ENCODE measurements at regions not wholly inside any gene's neighbourhood (a gene's known extent, or its start where the extent isn't known, plus 50 kb on each side); places are given as distances from the start of the nearest gene placed in this dataset.

DNA sequence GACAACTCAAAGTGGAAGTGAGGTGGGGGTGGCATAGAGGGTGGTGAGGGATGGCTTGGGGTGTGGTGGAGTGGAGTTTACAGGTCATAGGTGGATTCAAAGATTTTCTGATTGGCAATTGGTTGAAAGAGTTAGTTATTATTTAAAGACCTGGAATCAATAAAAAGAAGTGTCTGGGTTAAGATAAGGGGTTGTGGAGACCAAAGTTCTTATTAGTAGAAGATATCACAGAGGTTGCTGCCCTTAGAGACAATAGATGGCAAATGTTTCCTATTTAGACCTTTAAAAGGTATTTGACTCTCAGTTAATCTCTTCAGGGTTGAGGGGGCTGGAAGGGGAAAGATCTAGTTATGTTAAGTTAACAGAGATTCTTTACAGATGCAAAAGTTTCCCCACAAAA is 412.3 kb upstream of the TBL1XR1 start:
- no peaks in the 10 kb centered on the region for H3K36me3 ChIP-seq (replicated peaks in 1 of 2)
- TF ChIP-seq, protein P1, sequence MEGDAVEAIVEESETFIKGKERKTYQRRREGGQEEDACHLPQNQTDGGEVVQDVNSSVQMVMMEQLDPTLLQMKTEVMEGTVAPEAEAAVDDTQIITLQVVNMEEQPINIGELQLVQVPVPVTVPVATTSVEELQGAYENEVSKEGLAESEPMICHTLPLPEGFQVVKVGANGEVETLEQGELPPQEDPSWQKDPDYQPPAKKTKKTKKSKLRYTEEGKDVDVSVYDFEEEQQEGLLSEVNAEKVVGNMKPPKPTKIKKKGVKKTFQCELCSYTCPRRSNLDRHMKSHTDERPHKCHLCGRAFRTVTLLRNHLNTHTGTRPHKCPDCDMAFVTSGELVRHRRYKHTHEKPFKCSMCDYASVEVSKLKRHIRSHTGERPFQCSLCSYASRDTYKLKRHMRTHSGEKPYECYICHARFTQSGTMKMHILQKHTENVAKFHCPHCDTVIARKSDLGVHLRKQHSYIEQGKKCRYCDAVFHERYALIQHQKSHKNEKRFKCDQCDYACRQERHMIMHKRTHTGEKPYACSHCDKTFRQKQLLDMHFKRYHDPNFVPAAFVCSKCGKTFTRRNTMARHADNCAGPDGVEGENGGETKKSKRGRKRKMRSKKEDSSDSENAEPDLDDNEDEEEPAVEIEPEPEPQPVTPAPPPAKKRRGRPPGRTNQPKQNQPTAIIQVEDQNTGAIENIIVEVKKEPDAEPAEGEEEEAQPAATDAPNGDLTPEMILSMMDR (IDR thresholded peaks at IDR 0.05): no peak
- no peak for TF ChIP-seq POLR2A (IDR thresholded peaks at IDR 0.05)
- no peaks in the 10 kb centered on the region for H3K27me3 ChIP-seq
- no peaks in the 10 kb centered on the region for H3K9me3 ChIP-seq (replicated peaks in 1 of 3)
- intact Hi-C loops (cut with DNase I): no loop called here
- peaks cover 0 to 6% of the 10 kb centered on the region in 2 donors for H3K4me1 ChIP-seq (replicated peaks in 1 of 2)
- DNase-seq: no peak
- no peak overlapping the region for H3K4me3 ChIP-seq
- H3K27ac ChIP-seq: no peak overlapping the region

DNA sequence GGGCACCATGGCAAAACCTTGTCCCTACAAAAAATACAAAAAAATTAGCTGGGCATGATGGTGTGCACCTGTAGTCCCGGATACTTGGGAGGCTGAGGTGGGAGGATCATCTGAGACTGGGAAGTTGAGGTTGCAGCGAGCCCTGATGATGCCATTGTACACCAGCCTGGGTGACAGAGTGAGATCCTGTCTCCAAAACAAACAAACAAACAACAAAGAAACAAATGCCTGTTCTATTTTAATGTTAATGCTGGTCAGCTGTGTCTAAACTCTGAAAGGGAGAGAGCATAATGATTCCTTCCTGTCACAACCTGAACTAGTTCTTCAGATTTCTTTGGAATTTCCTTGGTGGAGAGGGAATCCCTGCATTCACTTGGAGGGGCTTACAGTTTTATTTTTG is 413.0 kb upstream of the TBL1XR1 start:
- no peak for DNase-seq
- intact Hi-C loops (cut with DNase I): no loop called here
- Histone ChIP-seq H3K27ac (no peak overlapping the region), H3K36me3 (replicated peaks in 1 of 2) (no peaks in the 10 kb centered on the region), H3K9me3 (replicated peaks in 1 of 3) (no peaks in the 10 kb centered on the region), H3K4me1 (replicated peaks in 1 of 2) (peaks cover 6 to 11% of the 10 kb centered on the region in 2 donors), H3K4me3 (no peak overlapping the region), H3K27me3 (no peaks in the 10 kb centered on the region)
- no peak for TF ChIP-seq POLR2A (IDR thresholded peaks at IDR 0.05)
- TF ChIP-seq, protein P1 (IDR thresholded peaks at IDR 0.05): no peak
- WGBS, 4 donors: 68 to 93% (median 83%) methylated on average over 2 of the region's 2 CpGs

DNA sequence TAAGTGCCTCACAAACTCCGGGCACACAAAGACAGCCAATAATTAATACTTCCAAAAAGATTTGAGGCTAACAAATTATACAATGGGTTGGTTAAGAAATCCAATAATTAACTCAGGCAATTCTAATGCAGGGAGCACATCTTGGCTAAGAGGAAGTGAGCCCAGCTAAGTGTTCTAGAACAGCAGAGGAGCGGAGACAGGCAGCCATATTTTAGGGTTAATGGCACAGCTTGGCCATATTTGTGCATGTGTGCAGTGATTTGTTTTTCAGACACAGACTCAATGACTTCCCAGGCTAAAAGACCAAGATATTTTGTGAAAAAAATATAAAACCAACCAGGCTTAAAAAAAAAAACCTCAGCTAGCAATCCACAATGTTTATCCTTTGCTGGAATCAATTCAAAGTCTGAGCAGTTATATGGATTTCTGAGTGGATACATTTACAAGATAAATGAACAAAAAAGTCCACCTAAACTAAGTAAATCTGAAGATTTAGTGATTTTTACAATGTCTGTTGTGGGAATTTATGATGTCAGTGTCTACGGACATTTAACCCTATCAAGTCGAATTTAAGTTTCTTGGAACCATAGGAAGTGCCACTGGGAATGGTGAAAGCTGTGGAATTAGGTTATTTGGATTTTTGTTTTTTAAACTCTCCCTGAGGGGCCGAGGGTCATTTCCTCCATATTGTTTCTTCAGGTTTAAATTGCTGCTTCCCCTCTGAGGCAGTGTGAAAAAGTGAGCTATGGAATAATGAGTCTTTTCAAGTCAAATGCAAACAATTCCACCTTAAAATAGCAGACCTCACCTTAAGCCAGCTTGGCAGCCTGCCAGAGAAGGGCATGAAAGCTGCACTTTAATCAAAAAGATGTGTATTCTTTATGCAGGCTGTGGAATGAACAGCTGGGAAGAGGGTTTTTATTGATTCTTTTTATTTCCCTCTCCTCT is 413.7 kb upstream of the TBL1XR1 start:
- no peak for DNase-seq
- intact Hi-C loops (cut with DNase I): no loop called here
- Histone ChIP-seq H3K27ac (no peak overlapping the region), H3K36me3 (replicated peaks in 1 of 2) (no peaks in the 10 kb centered on the region), H3K27me3 (no peaks in the 10 kb centered on the region), H3K4me3 (no peak overlapping the region), H3K4me1 (replicated peaks in 1 of 2) (peaks cover 9 to 18% of the 10 kb centered on the region in 2 donors), H3K9me3 (replicated peaks in 1 of 3) (no peaks in the 10 kb centered on the region)
- TF ChIP-seq, protein P1 (IDR thresholded peaks at IDR 0.05): no peak
- no peak for TF ChIP-seq POLR2A (IDR thresholded peaks at IDR 0.05)
- 72 to 78% (median 75%) methylated on average over 5 of the region's 5 CpGs for WGBS, 4 donors

DNA sequence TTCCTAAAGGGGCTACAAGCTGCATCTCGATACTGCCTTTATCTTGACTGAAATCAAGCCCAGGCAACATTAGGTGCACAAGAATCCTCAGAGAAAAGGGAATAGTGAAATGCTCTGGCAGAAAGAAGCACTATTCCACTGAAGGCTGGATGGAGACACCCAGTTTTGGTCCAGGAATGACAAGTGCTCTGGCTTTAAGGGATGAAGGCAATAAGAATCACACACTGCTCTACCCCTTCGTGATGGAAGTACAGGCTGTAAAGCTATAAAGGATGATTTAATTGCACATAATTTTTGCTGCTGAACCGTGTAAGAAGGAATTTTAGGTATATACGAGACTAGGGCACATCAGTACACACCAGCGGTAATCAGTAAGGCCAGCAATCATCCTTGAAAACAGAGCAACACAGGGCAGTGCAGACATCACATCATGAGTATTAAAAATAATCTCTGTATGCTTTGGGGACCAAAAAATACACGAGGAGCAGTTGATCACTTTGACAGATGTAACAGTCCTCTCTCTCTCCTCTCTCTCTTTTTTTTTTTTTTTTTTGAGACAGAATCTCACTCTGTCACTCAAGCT is 414.6 kb upstream of the TBL1XR1 start:
- H3K27ac ChIP-seq: no peak overlapping the region
- TF ChIP-seq POLR2A (IDR thresholded peaks at IDR 0.05): no peak
- TF ChIP-seq, protein P1 (IDR thresholded peaks at IDR 0.05): no peak
- 59 to 70% (median 66%) methylated on average over 6 of the region's 6 CpGs for WGBS, 4 donors

More for the DNA sequence above, 414.6 kb upstream of the TBL1XR1 start:
- no peaks in the 10 kb centered on the region for H3K27me3 ChIP-seq
- peaks cover 9 to 21% of the 10 kb centered on the region in 2 donors for H3K4me1 ChIP-seq (replicated peaks in 1 of 2)
- H3K36me3 ChIP-seq (replicated peaks in 1 of 2): no peaks in the 10 kb centered on the region
- H3K4me3 ChIP-seq: no peak overlapping the region
- no peaks in the 10 kb centered on the region for H3K9me3 ChIP-seq (replicated peaks in 1 of 3)
- no peak for DNase-seq
- intact Hi-C loops (cut with DNase I): no loop called here

Data from adrenal gland (tissue), 9 donors.